ENCODE measurements at regions not wholly inside any gene's neighbourhood (a gene's known extent, or its start where the extent isn't known, plus 50 kb on each side); places are given as distances from the start of the nearest gene placed in this dataset.

DNA sequence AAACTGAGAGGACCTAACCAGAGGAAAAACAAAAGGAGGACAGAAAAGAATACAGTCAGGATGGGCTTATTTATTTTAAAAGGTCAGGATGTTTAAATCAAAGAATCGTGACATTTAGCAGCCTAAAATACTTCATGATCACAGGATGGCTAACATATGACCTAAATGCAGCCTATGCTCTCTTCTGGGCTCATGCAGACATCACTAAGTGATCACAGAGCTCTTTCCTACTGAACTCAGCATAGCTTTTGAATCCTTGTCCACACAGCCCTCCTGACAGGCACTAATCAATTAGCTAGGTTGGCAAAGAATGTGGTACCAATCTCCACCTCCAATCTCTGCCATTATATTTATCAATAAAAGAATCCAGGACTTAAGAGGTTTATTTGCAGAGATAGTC is 60.1 kb upstream of the PHF21A start:
- no peak for TF ChIP-seq CTCF (IDR thresholded peaks at IDR 0.05; ENCODE audit: low read length)
- TF ChIP-seq EZH2phosphoT487 (IDR thresholded peaks at IDR 0.05; ENCODE audit: low read length): no peak
- TF ChIP-seq EZH2 (optimal IDR thresholded peaks at IDR 0.05; ENCODE audit: low read depth, low read length): no peak
